ENCODE measurements at regions not wholly inside any gene's neighbourhood (a gene's known extent, or its start where the extent isn't known, plus 50 kb on each side); places are given as distances from the start of the nearest gene placed in this dataset.

- H3K27me3 Mint-ChIP-seq (ENCODE audit: insufficient read depth, unreplicated experiment) = peaks cover 7% of the 10 kb centered on the region
- no peaks in the 10 kb centered on the region for H3K36me3 Mint-ChIP-seq (ENCODE audit: insufficient read depth, unreplicated experiment)
- H3K27me3 ChIP-seq (replicated peaks; ENCODE audit: control insufficient read depth, insufficient read depth, low read length) = no peaks in the 10 kb centered on the region
- ChIA-PET CTCF (no interaction called here), POLR2A (no interaction called here)
- H3K27ac Mint-ChIP-seq (ENCODE audit: unreplicated experiment) = no peak overlapping the region
- no peak for TF ChIP-seq CTCF (IDR thresholded peaks at IDR 0.05; ENCODE audit: insufficient read depth in 1 of 2, low read depth in 1 of 2, low read length in 1 of 2, severe bottlenecking in 1 of 2, unreplicated experiment in 1 of 2)
- no peaks in the 10 kb centered on the region for H3K4me1 Mint-ChIP-seq (ENCODE audit: low read depth, unreplicated experiment)
- intact Hi-C loops (cut with micrococcal nuclease; ENCODE audit: unreplicated experiment) = no loop called here
- no peak overlapping the region for H3K4me3 ChIP-seq (ENCODE audit: low read depth, low read length)
- H3K9me3 Mint-ChIP-seq (ENCODE audit: unreplicated experiment) = no peaks in the 10 kb centered on the region
- no peaks in the 10 kb centered on the region for H3K4me1 ChIP-seq
- DNase-seq = no peak
- no peaks in the 10 kb centered on the region for H3K36me3 ChIP-seq (ENCODE audit: control insufficient read depth, insufficient read depth, low read length)
- no peaks in the 10 kb centered on the region for H3K9me3 ChIP-seq
- BruUV-seq (replicated peaks) = no TSS peak
- H3K4me3 Mint-ChIP-seq (ENCODE audit: unreplicated experiment) = no peak overlapping the region
These were observed 72.2 kb upstream of the KRTAP11-1 start for GRCh38 chr21:30953605-30954004.

- H3K36me3 Mint-ChIP-seq (ENCODE audit: insufficient read depth, unreplicated experiment) = no peaks in the 10 kb centered on the region
- no peak overlapping the region for H3K4me3 Mint-ChIP-seq (ENCODE audit: unreplicated experiment)
- Histone ChIP-seq H3K9me3 (no peaks in the 10 kb centered on the region), H3K36me3 (ENCODE audit: control insufficient read depth, insufficient read depth, low read length) (no peaks in the 10 kb centered on the region), H3K4me1 (no peaks in the 10 kb centered on the region), H3K27me3 (replicated peaks; ENCODE audit: control insufficient read depth, insufficient read depth, low read length) (no peaks in the 10 kb centered on the region), H3K4me3 (ENCODE audit: low read depth, low read length) (no peak overlapping the region)
- intact Hi-C loops (cut with micrococcal nuclease; ENCODE audit: unreplicated experiment) = no loop called here
- no peaks in the 10 kb centered on the region for H3K4me1 Mint-ChIP-seq (ENCODE audit: low read depth, unreplicated experiment)
- H3K27me3 Mint-ChIP-seq (ENCODE audit: insufficient read depth, unreplicated experiment) = peaks cover 9% of the 10 kb centered on the region
- no peak for DNase-seq
- H3K27ac Mint-ChIP-seq (ENCODE audit: unreplicated experiment) = no peak overlapping the region
- TF ChIP-seq CTCF (IDR thresholded peaks at IDR 0.05; ENCODE audit: insufficient read depth in 1 of 2, low read depth in 1 of 2, low read length in 1 of 2, severe bottlenecking in 1 of 2, unreplicated experiment in 1 of 2) = no peak
- no TSS peak for BruUV-seq (replicated peaks)
- CTCF ChIA-PET = no interaction called here
- H3K9me3 Mint-ChIP-seq (ENCODE audit: unreplicated experiment) = no peaks in the 10 kb centered on the region
- POLR2A ChIA-PET = no interaction called here
These were observed 65.8 kb upstream of the KRTAP11-1 start for GRCh38 chr21:30947141-30947540.

GRCh38 chr21:30943920-30944319, 62.5 kb upstream of the KRTAP11-1 start:
- Mint-ChIP-seq H3K4me3 (ENCODE audit: unreplicated experiment) (no peak overlapping the region), H3K9me3 (ENCODE audit: unreplicated experiment) (no peaks in the 10 kb centered on the region), H3K27ac (ENCODE audit: unreplicated experiment) (no peak overlapping the region), H3K36me3 (ENCODE audit: insufficient read depth, unreplicated experiment) (no peaks in the 10 kb centered on the region), H3K27me3 (ENCODE audit: insufficient read depth, unreplicated experiment) (peaks cover 9% of the 10 kb centered on the region), H3K4me1 (ENCODE audit: low read depth, unreplicated experiment) (no peaks in the 10 kb centered on the region)
- H3K4me3 ChIP-seq (ENCODE audit: low read depth, low read length) = no peak overlapping the region
- no peaks in the 10 kb centered on the region for H3K9me3 ChIP-seq
- no TSS peak for BruUV-seq (replicated peaks)
- H3K27me3 ChIP-seq (replicated peaks; ENCODE audit: control insufficient read depth, insufficient read depth, low read length) = no peaks in the 10 kb centered on the region
- DNase-seq = no peak
- no peaks in the 10 kb centered on the region for H3K36me3 ChIP-seq (ENCODE audit: control insufficient read depth, insufficient read depth, low read length)
- CTCF ChIA-PET = no interaction called here
- TF ChIP-seq CTCF (IDR thresholded peaks at IDR 0.05; ENCODE audit: insufficient read depth in 1 of 2, low read depth in 1 of 2, low read length in 1 of 2, severe bottlenecking in 1 of 2, unreplicated experiment in 1 of 2) = no peak
- POLR2A ChIA-PET = no interaction called here
- intact Hi-C loops (cut with micrococcal nuclease; ENCODE audit: unreplicated experiment) = no loop called here
- H3K4me1 ChIP-seq = no peaks in the 10 kb centered on the region
